Suprapubic skin (tissue), 4 donors: ENCODE measurements at regions not wholly inside any gene's neighbourhood (a gene's known extent, or its start where the extent isn't known, plus 50 kb on each side); places are given as distances from the start of the nearest gene placed in this dataset.

Source experiments
- DNase-seq, 2 donors: peaks; one replicate each; pipeline ENCODE4 v3.0.0-alpha.2; 2019; ENCODE audit warnings: low spot score in 2 of 2
- H3K27ac ChIP-seq: fragments of 200-600 bp; sonication (generic); one replicate; pipeline ENCODE4 v1.5.1; 2019
- H3K27me3 ChIP-seq: fragments of 200-600 bp; sonication (generic); one replicate; pipeline ENCODE4 v1.5.1; 2019
- H3K36me3 ChIP-seq: fragments of 200-600 bp; sonication (generic); one replicate; pipeline ENCODE4 v1.5.1; 2019
- H3K4me1 ChIP-seq: fragments of 200-600 bp; sonication (generic); one replicate; pipeline ENCODE4 v1.5.1; 2019
- H3K4me3 ChIP-seq: fragments of 200-600 bp; sonication (generic); one replicate; pipeline ENCODE4 v1.5.1; 2019; ENCODE audit warnings: mild to moderate bottlenecking
- H3K9me3 ChIP-seq: fragments of 200-600 bp; sonication (generic); one replicate; pipeline ENCODE4 v1.5.1; 2019
- CTCF ChIP-seq, 2 donors: fragments of 200-600 bp in 1 of 2; fragments of 450-650 bp in 1 of 2; sonication (generic) in 1 of 2; IDR thresholded peaks; one replicate each; pipeline ENCODE4 v1.5.1; 2016 to 2019; ENCODE audit warnings: antibody characterized with exemption in 2 of 2, mild to moderate bottlenecking in 1 of 2, moderate library complexity in 1 of 2
- EP300 ChIP-seq: sonication (generic); formaldehyde crosslinking; IDR thresholded peaks from one replicate; pipeline ENCODE4 v1.6.1; 2017; ENCODE audit warnings: antibody characterized with exemption
- POLR2A ChIP-seq, 2 donors: fragments of 450-650 bp; IDR thresholded peaks; one replicate each; pipeline ENCODE4 v1.6.1; 2017; ENCODE audit warnings: antibody characterized with exemption in 2 of 2, mild to moderate bottlenecking in 2 of 2, moderate library complexity in 2 of 2
- POLR2AphosphoS5 ChIP-seq, 3 donors: sonication (generic); formaldehyde crosslinking; IDR thresholded peaks; one replicate each; pipeline ENCODE4 v1.6.1; 2017; ENCODE audit warnings: antibody characterized with exemption in 3 of 3
- WGBS: methylation state at CpG from one replicate; pipeline ENCODE4 v1.1.5; 2018; 5-methylcytosine and 5-hydroxymethylcytosine counted together

GRCh38 chr3:27545061-27545460 lies 60.9 kb upstream of the SLC4A7 start:
- peaks cover 28% of the 10 kb centered on the region for H3K4me1 ChIP-seq
- H3K4me3 ChIP-seq: no peak overlapping the region
- DNase-seq: no peak
- H3K9me3 ChIP-seq: no peaks in the 10 kb centered on the region
- H3K27ac ChIP-seq: peak overlapping the region; percentile 25
- TF ChIP-seq POLR2A (IDR thresholded peaks at IDR 0.05) (no peak), POLR2AphosphoS5 (IDR thresholded peaks at IDR 0.05) (no peak), CTCF (IDR thresholded peaks at IDR 0.05) (no peak), EP300 (no peak)
- H3K27me3 ChIP-seq: no peaks in the 10 kb centered on the region
- no peaks in the 10 kb centered on the region for H3K36me3 ChIP-seq
- WGBS: 51% methylated on average over 1 of the region's 1 CpG

DNA sequence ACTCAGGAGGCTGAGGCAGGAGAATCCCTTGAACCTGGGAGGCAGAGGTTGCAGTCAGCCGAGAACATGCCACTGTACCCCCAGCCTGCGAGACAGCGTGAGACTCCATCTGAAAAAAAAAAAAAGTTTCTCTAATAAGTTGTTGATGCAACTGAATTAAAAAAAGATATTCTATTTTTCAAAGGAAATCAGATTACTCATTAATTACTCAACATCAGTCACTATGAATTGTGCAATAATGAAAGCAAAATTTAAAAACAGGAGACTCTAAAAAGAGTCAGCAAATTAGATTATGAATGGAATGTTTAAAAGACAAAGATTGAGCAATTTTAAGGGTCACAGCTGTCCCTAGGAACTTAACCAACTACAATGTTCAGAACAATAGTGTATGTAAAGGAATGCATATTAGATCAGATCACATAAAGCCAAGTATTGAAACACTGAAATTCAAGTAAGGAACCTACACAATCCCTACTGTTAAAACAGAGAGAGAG lies 60.2 kb upstream of the SLC4A7 start:
- WGBS: 19% methylated on average over 3 of the region's 3 CpGs
- Histone ChIP-seq H3K4me1 (peaks cover 28% of the 10 kb centered on the region), H3K36me3 (no peaks in the 10 kb centered on the region)

DNA sequence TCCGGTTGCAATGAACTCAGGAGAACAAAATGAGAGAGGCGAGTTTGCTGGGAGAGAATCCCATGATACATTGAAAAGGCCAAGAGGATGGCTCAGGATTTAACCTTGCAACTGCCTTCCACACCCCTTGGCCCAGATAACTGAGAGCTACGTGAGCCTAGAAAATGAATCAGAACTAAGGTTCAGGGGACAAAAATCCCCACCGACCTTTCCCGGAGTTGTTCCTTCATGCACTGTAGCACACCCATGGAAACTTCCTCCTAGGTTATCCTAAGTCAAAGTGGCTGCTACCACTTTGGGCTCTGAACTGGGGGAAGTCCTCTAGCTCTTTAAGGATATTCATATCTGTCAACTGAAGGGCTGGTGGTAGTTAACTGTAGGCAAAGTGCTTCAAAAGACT lies 58.3 kb upstream of the SLC4A7 start:
- Histone ChIP-seq H3K27me3 (no peaks in the 10 kb centered on the region), H3K4me3 (no peak overlapping the region), H3K27ac (no peak overlapping the region), H3K9me3 (no peaks in the 10 kb centered on the region), H3K4me1 (peaks cover 28% of the 10 kb centered on the region), H3K36me3 (no peaks in the 10 kb centered on the region)
- no peak for DNase-seq
- TF ChIP-seq POLR2A (IDR thresholded peaks at IDR 0.05): no peak
- no peak for TF ChIP-seq CTCF (IDR thresholded peaks at IDR 0.05)
- TF ChIP-seq POLR2AphosphoS5 (IDR thresholded peaks at IDR 0.05): no peak
- no peak for TF ChIP-seq EP300
- WGBS: 37% methylated on average over 5 of the region's 5 CpGs

More for the DNA sequence above, 60.2 kb upstream of the SLC4A7 start:
- no peaks in the 10 kb centered on the region for H3K27me3 ChIP-seq
- no peaks in the 10 kb centered on the region for H3K9me3 ChIP-seq
- TF ChIP-seq EP300 (no peak), CTCF (IDR thresholded peaks at IDR 0.05) (no peak), POLR2A (IDR thresholded peaks at IDR 0.05) (no peak), POLR2AphosphoS5 (IDR thresholded peaks at IDR 0.05) (no peak)
- DNase-seq: no peak
- peak overlapping the region; percentile 25 for H3K27ac ChIP-seq
- no peak overlapping the region for H3K4me3 ChIP-seq

GRCh38 chr3:27540231-27540630 lies 56.0 kb upstream of the SLC4A7 start:
- Histone ChIP-seq H3K9me3 (no peaks in the 10 kb centered on the region), H3K36me3 (no peaks in the 10 kb centered on the region), H3K27me3 (no peaks in the 10 kb centered on the region), H3K4me3 (no peak overlapping the region), H3K27ac (no peak overlapping the region), H3K4me1 (peaks cover 36% of the 10 kb centered on the region)
- TF ChIP-seq POLR2A (IDR thresholded peaks at IDR 0.05): no peak
- no peak for TF ChIP-seq CTCF (IDR thresholded peaks at IDR 0.05)
- TF ChIP-seq POLR2AphosphoS5 (IDR thresholded peaks at IDR 0.05): no peak
- no peak for TF ChIP-seq EP300
- DNase-seq: no peak
- 90% methylated on average over 7 of the region's 7 CpGs for WGBS

DNA sequence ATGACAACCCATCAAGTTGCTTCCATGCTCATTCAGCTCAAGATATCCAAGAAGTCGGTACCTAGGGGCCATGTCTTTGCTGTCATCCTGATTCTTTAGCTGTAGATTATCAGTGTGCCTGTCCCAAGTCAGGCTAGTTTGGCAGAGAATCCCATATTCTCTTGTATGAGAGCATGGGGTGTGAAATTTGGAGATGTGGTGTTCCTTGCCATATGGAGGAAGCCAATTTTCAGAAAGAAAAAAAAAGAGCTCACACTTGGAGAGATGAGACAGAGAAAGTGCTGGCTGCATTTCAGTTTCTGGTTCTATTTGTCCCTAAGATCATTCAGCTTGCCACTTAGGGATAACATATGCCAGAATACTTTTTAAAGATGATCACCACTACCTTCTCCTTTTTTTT lies 52.3 kb upstream of the SLC4A7 start:
- WGBS: 65% methylated on average over 1 of the region's 1 CpG
- Histone ChIP-seq H3K36me3 (no peaks in the 10 kb centered on the region), H3K4me1 (peaks cover 30% of the 10 kb centered on the region), H3K27ac (no peak overlapping the region), H3K4me3 (no peak overlapping the region), H3K9me3 (no peaks in the 10 kb centered on the region), H3K27me3 (no peaks in the 10 kb centered on the region)
- TF ChIP-seq CTCF (IDR thresholded peaks at IDR 0.05): no peak
- TF ChIP-seq POLR2AphosphoS5 (IDR thresholded peaks at IDR 0.05): no peak
- TF ChIP-seq POLR2A (IDR thresholded peaks at IDR 0.05): no peak
- no peak for TF ChIP-seq EP300
- no peak for DNase-seq
